ENCODE measurements at regions not wholly inside any gene's neighbourhood (a gene's known extent, or its start where the extent isn't known, plus 50 kb on each side); places are given as distances from the start of the nearest gene placed in this dataset.

DNA sequence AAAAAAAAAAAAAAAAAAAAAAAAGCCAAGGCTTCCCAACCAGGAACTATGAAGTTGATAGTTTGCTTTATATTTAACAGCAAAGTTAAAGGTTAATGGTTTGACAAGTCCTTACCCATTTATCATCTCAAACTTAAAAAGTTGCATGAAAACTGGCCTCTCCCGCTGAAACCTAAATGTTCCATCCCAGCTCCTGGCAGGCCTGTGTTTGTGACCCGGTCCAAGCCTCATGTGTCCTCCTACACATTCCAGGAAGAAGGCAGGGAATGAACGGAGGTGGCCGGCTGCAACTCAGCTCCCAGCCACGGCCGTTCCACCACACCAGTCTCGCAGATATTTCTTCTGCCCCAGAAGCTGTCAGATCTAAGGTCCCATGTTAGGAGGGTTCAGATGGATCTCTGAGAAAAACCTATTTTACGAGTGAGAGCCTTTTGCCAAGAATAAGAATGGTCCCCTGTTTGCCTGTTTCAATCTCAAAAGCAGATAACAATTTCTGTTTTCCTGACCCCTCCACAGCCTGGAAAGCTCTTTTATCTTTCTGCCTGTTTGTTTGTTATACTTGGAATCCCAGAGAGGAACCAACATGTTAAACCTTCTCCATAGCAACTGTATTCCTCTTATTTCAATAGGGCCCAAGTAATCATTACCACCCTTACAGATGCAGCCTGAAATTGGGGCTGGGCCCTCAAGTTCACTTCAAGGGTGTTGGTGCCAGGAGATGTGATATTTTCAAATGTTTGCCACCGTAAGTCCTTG is 56.5 kb downstream of the KCTD12 start:
- Histone ChIP-seq H3K36me3 (ENCODE audit: control insufficient read depth in 2 of 2, extremely low read depth in 1 of 2, insufficient read depth in 2 of 2, low read length in 2 of 2) (no peaks in the 10 kb centered on the region), H4K20me1 (replicated peaks; ENCODE audit: control insufficient read depth, extremely low read depth, insufficient read depth, low read length) (no peaks in the 10 kb centered on the region), H3K9me3 (replicated peaks; ENCODE audit: control insufficient read depth, insufficient read depth, low read length) (no peaks in the 10 kb centered on the region), H3K79me2 (ENCODE audit: control insufficient read depth, insufficient read depth, low read length) (no peaks in the 10 kb centered on the region), H3K9ac (replicated peaks; ENCODE audit: extremely low read depth, insufficient read depth, low read length) (no peak overlapping the region), H3K27me3 (ENCODE audit: control insufficient read depth in 2 of 2, insufficient read depth in 2 of 2, low read length in 2 of 2) (no peaks in the 10 kb centered on the region), H3K4me3 (replicated peaks in 1 of 3; ENCODE audit: insufficient read depth in 1 of 3, low read depth in 1 of 3, low read length in 3 of 3) (no peak overlapping the region), H2AFZ (ENCODE audit: low read depth, low read length) (peak overlapping the region; percentile 99), H3K9me1 (replicated peaks; ENCODE audit: control insufficient read depth, extremely low read depth, insufficient read depth, low read length) (no peaks in the 10 kb centered on the region), H3K4me1 (ENCODE audit: control insufficient read depth, extremely low read depth, insufficient read depth, low read length) (peaks cover 4% of the 10 kb centered on the region), H3K4me2 (ENCODE audit: insufficient read depth, low read length) (no peak overlapping the region), H3K27ac (ENCODE audit: insufficient read depth, low read depth, low read length) (no peak overlapping the region)
- dilution Hi-C loops (cut with MboI; ENCODE audit: extremely low pct_ligation_motif_present, low sequenced_read_pairs): no loop called here
- TF ChIP-seq EZH2 (IDR thresholded peaks at IDR 0.05; ENCODE audit: borderline replicate concordance, low read depth, low read length, severe bottlenecking): no peak
- no peak for TF ChIP-seq GATA2 (IDR thresholded peaks at IDR 0.05; ENCODE audit: insufficient read depth, insufficient read length, low read depth, low read length)
- no peak for TF ChIP-seq JUN (IDR thresholded peaks at IDR 0.05; ENCODE audit: borderline replicate concordance, insufficient read depth, insufficient read length, low read depth)
- no peak for TF ChIP-seq FOS (IDR thresholded peaks at IDR 0.05; ENCODE audit: borderline replicate concordance, insufficient read depth, low read length)
- TF ChIP-seq, protein P1, sequence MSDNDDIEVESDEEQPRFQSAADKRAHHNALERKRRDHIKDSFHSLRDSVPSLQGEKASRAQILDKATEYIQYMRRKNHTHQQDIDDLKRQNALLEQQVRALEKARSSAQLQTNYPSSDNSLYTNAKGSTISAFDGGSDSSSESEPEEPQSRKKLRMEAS (IDR thresholded peaks at IDR 0.05; ENCODE audit: insufficient read depth, insufficient read length): no peak
- TF ChIP-seq MYC (IDR thresholded peaks at IDR 0.05; ENCODE audit: low read depth, low read length): no peak
- no peak for TF ChIP-seq CTCF (IDR thresholded peaks at IDR 0.05; ENCODE audit: extremely low read depth in 1 of 2, insufficient read depth in 1 of 2, low read depth in 1 of 2, low read length in 2 of 2)
- TF ChIP-seq POLR2A (IDR thresholded peaks at IDR 0.05; ENCODE audit: low read depth, low read length): no peak
- no peak for TF ChIP-seq POLR2AphosphoS5 (IDR thresholded peaks at IDR 0.05; ENCODE audit: insufficient read depth, low read depth, low read length)
- ChIA-PET CTCF (interaction anchor here (1.9 to 10.0 kb wide), 3 partner anchors 7 to 56 kb away, joined by 4 to 156 read pairs (median 6); partner anchors contain the start of gene KCTD12), POLR2A (no interaction called here)
- DNase-seq (ENCODE audit: low read depth, low spot score) (peak; percentile 71), FAIRE-seq (peak; percentile 64)
- no TSS peak for BruUV-seq (replicated peaks)
- intact Hi-C loops (cut with micrococcal nuclease): no loop called here

Data from endothelial cell of umbilical vein (primary cell).